GM21390 (cell line): ENCODE measurements at regions not wholly inside any gene's neighbourhood (a gene's known extent, or its start where the extent isn't known, plus 50 kb on each side); places are given as distances from the start of the nearest gene placed in this dataset.
"Not testable (repeated sequence)": the region's sequence is repeated elsewhere in the genome, so short reads cannot be mapped to it uniquely, and the experiment has no call there.

Experiments used
- ATAC-seq: cut with Tn5 transposase; IDR thresholded peaks from one replicate; pipeline ENCODE4 v1.9.1; 2021; ENCODE audit not compliant: unreplicated experiment

DNA sequence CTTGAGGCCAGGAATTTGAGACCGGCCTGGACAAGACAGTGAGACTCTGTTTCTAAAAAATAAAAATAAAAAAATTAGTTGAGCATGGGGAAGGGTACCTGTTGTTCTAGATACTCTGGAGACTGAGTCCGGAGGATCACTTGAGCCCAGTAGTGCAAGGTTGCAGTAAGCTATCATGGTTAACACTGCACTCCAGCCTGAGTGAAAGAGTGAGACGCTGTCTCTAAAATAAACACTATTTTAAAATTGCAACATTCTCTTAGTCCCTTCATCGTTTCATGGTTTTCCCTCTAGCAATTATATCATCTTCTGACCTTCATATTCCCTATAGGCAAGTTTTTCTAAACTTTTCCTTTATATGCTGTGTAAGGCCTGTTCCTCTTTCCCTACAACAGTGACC is 248.5 kb downstream of the VAPA start:
- no peak for ATAC-seq

- no peak for ATAC-seq
Observed at GRCh38 chr18:10164271-10165071, 250.7 kb downstream of the VAPA start.

DNA sequence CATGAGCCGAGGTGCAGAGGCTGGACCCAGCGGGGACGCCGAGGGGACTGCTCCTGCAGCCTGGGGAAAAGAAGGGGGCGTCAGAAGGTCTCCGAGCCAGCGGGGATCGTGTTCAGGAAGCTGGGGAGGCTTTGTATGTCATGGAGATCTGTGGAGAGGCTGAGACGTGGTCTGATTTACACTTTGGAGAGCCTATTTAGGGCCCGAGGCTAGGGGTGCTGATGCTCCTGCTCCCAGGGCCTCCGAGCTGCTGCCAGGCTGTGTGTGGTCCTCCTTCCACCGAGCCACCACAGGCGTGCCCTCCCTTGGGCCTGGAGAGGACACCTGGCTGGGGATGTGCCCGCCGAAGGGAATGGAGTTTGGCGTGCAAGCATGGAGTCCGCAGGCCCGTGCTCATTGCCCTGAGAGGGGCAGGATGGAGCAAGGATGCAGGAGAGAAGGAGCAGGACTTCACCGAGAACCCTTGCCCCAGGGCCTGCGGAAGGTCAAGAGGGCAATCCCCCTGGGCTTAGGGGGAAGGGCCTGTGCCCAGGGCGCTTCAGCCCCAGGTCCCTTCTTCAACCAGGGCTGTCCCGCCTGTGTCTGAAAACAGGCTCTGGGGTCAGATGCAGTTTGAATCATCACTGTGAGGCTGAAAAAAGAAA is 252.5 kb downstream of the VAPA start:
- ATAC-seq = no peak

- ATAC-seq = no peak
Observed at GRCh38 chr18:10167759-10168158, 253.9 kb downstream of the VAPA start.

- no peak for ATAC-seq
Observed at GRCh38 chr18:10168477-10168876, 254.7 kb downstream of the VAPA start.

DNA sequence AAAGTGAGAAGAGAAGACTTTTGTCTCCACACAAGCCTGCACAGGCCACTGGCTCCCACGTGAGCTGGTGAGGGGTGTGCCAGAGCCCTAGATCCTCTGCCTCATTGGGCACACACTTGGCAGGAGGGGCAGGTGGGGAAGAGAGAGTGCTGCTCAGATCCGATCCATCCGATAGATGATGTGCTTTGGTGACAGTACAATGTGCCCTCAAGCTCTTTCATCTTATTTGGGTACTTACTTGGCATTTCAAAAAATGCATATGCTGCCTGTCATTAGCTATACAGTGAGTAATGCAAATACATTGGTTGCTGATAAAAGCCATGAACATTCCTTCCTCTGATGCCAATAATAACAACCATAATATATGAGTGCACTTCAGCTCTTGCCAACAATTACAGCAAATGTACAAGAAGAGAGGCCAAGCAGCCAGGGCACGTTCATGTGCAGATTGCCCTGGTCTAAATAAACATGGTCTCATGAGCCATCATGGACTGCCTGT is 255.3 kb downstream of the VAPA start:
- ATAC-seq = no peak

DNA sequence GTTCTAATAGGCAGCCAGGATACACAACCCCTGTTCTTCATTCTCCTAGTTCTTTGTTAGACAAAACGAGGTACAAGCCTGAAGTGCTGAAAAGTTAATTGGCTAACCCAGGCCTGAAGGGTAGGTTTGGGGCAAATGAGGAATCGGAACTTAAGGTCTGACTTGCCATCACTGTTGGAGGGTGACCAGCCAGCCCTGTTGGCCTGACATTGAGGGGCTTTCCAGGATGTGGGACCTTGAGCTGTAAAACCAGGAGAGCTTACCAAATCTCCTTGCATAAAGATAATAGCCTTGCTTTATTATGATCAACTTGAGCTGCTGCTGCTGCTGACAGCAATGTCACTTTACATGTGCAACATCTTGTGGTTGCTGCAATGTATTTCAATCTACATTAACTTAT is 256.0 kb downstream of the VAPA start:
- no peak for ATAC-seq

DNA sequence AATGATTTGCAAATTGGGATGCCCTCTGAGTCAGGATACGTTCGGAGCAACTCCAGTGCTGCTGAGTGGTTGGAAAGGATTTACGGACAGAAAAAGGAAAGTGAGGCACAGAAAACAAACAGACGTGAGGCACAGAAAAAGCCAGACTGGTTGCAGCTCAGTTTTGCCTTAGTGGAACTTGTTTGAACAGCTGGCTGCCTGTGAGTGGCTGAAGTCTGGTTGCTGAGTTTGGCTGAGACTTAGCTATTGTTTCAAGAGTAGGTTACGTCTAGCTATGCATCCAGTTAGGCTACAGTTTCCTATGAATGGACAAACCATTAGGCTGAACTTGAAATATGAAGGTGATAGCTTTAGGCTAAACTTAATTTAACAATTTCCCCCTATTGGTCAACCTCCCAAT is 256.6 kb downstream of the VAPA start:
- no peak for ATAC-seq

DNA sequence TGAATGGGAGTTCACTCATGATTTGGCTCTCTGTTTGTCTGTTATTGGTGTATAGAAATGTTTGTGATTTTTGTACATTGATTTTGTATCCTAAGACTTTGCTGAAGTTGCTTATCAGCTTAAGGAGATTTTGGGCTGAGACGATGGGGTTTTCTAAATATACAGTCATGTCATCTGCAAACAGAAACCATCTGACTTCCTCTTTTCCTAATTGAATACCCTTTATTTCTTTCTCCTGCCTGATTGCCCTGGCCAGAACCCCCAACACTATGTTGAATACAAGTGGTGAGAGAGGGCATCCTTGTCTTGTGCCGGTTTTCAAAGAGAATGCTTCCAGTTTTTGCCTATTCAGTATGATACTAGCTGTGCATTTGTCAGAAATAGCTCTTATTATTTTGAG is 261.5 kb downstream of the VAPA start:
- not testable (repeated sequence) for ATAC-seq

- ATAC-seq = not testable (repeated sequence)
Observed at GRCh38 chr18:10179326-10179725, 265.5 kb downstream of the VAPA start.

DNA sequence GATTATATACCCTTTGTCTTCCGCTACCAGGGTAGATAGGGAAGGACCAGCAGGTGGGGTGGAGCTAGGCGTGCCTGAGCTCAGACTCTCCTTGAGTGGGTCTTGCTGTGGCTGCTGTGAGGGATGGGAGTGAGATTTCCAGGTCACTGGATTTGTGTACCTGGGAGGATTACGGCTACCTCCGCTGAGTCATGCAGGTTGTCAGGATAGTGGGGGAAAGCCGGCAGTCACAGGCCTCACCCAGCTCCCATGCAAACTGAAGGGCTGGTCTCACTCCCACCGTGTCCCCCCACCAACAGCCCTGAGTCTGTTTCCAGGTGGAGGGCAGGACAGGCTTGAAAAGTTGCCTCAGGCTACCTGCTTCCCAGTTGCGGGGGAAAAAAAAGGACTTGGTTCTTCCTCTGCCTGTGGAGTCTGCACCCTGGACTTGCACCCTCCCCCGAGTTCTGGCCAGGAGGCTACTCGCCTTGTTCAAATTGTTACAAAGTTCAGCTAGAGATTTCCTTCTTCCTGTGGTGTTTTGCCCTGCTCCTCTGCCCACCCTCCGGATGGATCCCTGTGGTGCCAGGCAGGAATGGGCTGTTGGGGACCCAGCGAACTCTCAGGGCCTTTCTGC is 268.3 kb downstream of the VAPA start:
- ATAC-seq = no peak

- no peak for ATAC-seq
Observed at GRCh38 chr18:10184776-10185175, 269.7 kb upstream of the APCDD1 start.

GRCh38 chr18:10188971-10189810 is 265.2 kb upstream of the APCDD1 start:
- no peak for ATAC-seq

GRCh38 chr18:10190564-10190963 is 263.9 kb upstream of the APCDD1 start:
- ATAC-seq = no peak

GRCh38 chr18:10193444-10193843 is 261.0 kb upstream of the APCDD1 start:
- no peak for ATAC-seq

DNA sequence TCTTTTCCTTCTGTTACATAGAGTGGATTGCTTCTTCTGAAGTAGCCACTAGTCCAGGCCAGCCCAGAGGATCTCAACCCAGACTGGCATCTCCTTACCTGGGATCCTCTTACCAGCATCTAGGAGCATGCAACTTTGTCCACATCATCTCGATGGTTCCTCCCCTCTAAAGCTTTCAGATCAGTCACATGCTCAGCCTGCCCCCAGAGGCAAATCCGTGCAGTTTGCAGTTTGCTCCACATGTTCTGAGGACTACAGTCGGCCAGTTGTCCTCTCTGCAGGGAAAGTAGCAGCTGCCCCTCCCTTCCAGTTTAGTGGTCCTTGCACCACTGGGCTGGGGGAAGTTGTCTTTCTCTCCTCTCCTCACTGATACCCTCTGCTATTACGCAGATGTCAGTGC is 259.8 kb upstream of the APCDD1 start:
- ATAC-seq = no peak

DNA sequence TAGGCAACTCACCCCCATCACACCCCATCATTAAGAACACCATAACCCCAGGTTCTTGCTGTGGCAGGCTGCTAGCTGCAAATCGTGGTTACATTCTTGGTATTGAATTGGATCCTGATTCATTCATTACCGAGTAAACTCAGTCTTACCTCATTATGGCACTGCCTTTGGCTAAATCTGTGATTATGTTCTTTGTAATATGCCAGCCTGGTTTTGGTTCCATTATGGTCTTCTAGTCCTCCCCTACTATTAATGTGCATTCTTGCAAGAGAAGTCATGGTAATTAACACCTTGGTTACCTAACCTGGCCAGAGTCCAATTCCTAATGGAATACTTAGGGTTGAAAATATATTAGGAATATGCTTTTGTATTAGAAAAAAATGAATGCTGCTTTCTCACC is 258.9 kb upstream of the APCDD1 start:
- no peak for ATAC-seq

GRCh38 chr18:10197097-10197496 is 257.3 kb upstream of the APCDD1 start:
- ATAC-seq = no peak

DNA sequence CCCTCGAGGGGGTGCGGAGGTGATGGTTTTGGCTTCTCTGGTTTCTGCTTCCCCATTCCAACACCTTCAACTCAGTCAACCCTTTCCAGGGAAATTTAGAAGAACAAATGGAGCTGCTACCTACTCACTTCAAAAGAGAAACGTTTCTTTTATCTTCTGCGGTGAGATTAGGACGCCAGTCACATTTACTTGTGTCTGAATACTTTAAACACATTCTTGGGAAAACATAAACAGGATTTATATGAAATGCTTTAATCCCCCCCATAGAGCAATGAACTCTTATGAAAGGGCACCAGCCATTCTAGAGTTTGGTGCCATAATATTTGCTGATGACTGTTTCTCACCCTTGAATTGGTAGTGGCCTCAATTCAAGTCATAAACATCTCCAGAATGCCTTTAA is 253.2 kb upstream of the APCDD1 start:
- no peak for ATAC-seq

DNA sequence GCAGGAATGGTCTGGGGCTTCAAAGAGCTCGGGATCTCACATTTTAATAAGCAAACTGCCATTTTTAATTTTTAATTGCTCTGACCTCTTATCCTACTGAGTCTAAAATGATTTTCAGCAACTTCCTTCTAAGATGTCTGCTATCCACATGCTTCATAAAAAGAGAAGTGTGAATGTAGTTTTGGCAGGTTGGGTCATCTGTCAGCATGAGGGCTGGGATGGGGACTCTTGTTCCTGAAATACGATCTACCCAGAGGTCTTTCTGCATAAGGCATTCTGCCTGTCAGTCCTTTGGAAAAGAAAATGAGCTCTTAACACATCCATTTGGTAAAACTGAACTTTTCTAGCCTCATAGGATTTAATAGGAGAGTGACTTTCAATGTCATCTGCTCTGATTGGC is 252.8 kb upstream of the APCDD1 start:
- ATAC-seq = no peak

DNA sequence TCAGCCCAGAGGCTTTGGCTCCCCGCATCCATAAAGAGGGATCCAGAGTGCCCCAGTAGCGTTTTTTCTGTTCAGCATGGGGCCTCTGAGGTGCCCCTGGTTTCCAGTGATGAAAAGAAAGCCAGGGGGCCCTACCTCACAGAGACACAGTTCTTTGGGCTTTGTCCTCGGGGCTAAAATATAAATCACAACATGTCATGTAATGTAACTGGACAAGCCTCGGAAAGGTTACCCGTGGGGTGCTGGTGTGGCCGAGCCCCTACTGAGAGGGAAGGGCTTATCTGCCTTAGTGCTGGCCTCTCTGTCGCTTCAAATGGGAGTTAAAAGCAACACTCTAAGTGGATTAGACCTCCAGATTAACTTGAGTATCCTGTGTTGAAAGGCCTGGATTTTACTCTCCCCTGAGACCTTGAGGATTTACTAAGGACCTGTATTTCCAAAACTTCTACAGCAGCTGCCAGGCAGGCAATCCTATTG is 251.6 kb upstream of the APCDD1 start:
- ATAC-seq = no peak
